ENCODE measurements at regions not wholly inside any gene's neighbourhood (a gene's known extent, or its start where the extent isn't known, plus 50 kb on each side); places are given as distances from the start of the nearest gene placed in this dataset.
A peak's percentile ranks its signal among the peaks of the same experiment; 100 is the strongest.

DNA sequence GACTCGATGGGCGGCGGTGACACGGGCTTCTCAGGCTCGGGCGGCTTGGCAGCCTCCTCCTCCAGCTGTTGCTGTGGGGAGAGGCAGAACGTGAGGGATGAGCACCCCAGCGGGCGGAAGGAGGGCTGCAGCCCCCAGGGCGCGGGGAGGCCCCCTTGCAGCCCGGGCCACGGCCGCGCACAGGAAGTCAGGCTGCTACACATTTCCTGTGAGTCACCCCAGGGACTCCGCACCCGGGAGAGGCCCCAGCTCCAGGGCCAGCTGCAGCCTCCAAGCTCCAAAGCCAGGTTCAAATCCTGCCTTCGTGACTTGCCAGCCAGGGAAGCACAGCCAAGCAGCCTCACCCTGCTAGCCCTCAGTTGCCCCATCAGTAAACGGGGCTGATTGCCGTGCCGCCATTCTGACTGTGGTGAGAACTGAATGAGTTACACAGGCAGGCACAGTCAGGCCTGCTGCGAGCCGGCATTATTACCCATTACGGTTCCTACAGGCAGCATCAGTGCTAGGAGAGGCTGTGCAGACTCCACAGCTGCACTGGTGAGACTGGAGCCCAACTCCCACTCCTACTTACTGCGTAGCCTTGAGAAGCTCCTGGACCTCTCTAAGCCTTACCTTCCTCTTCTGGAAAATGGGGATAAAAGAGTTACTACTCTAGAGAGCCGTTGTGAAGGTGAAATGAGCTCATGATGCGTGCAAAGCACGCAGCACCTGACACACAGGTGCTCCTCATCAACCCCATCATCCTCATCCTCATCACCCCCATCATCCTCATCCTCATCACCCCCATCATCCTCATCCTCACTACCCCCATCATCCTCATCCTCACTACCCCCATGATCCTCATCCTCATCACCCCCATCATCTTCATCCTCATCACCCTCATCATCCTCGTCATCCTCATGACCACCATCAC is 100.9 kb downstream of the NCOR2 start:
- H4K20me1 ChIP-seq (ENCODE audit: control insufficient read depth, insufficient read depth, low read depth, low read length) = peaks cover 7% of the 10 kb centered on the region
- H3K36me3 ChIP-seq (ENCODE audit: control insufficient read depth, low read length) = peaks cover 44% of the 10 kb centered on the region
- peaks cover 14% of the 10 kb centered on the region for H3K9me3 ChIP-seq (ENCODE audit: control insufficient read depth, insufficient read depth, low read length)
- no peak for TF ChIP-seq EZH2phosphoT487 (IDR thresholded peaks at IDR 0.05; ENCODE audit: borderline replicate concordance, low read length)
- TF ChIP-seq, protein P1, sequence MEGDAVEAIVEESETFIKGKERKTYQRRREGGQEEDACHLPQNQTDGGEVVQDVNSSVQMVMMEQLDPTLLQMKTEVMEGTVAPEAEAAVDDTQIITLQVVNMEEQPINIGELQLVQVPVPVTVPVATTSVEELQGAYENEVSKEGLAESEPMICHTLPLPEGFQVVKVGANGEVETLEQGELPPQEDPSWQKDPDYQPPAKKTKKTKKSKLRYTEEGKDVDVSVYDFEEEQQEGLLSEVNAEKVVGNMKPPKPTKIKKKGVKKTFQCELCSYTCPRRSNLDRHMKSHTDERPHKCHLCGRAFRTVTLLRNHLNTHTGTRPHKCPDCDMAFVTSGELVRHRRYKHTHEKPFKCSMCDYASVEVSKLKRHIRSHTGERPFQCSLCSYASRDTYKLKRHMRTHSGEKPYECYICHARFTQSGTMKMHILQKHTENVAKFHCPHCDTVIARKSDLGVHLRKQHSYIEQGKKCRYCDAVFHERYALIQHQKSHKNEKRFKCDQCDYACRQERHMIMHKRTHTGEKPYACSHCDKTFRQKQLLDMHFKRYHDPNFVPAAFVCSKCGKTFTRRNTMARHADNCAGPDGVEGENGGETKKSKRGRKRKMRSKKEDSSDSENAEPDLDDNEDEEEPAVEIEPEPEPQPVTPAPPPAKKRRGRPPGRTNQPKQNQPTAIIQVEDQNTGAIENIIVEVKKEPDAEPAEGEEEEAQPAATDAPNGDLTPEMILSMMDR (IDR thresholded peaks at IDR 0.05; ENCODE audit: low read depth, low read length, poor library complexity, severe bottlenecking) = peak; percentile 44
- H3K9me2 ChIP-seq (replicated peaks; ENCODE audit: control insufficient read depth, low read length) = no peaks in the 10 kb centered on the region
- 0 out of 2 replicates have a peak, but pooled peaks cover 2% of the 10 kb centered on the region for H3K79me2 ChIP-seq (ENCODE audit: control insufficient read depth, low read length)
- H3F3A ChIP-seq (ENCODE audit: control insufficient read depth, insufficient read depth) = peaks cover 4% of the 10 kb centered on the region; the same call in 1 of the 2 replicates
- H3K4me3 ChIP-seq (ENCODE audit: low read length) = peak overlapping the region; percentile 54
- peak overlapping the region; percentile 74 for H3K4me2 ChIP-seq (ENCODE audit: low read length)
- H3K4me1 ChIP-seq (ENCODE audit: control insufficient read depth, low read length) = peaks cover 34% of the 10 kb centered on the region
- H3K27ac ChIP-seq (ENCODE audit: low read depth, low read length) = peak overlapping the region; percentile 78
- no peaks in the 10 kb centered on the region for H3K27me3 ChIP-seq (ENCODE audit: control insufficient read depth, low read length)

DNA sequence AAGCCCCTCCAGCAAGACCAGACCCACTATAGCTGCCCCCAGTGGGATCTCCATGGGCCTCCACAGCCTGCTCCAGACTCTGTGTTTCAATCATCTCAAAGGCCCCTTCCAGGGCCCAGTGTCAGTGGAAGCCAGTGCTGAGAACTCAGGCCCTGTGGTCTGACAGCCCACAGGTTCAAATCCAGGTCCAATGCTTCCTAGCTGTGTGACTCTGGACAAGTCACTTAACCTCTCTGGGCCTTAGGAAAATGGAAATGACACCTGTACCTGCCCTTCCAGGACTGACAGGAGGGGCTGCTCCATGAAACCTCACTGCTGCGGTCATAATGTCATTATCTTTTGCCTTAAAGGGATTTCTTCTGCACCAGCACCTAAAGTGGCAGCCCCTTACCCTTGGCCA is 101.9 kb downstream of the NCOR2 start:
- TF ChIP-seq, protein P1 (IDR thresholded peaks at IDR 0.05; ENCODE audit: low read depth, low read length, poor library complexity, severe bottlenecking) = no peak
- no peak for TF ChIP-seq EZH2phosphoT487 (IDR thresholded peaks at IDR 0.05; ENCODE audit: borderline replicate concordance, low read length)
- peaks cover 34% of the 10 kb centered on the region for H3K4me1 ChIP-seq (ENCODE audit: control insufficient read depth, low read length)
- peak overlapping the region; percentile 78; the same call in 1 of the 2 replicates for H3K27ac ChIP-seq (ENCODE audit: low read depth, low read length)
- H3K4me3 ChIP-seq (ENCODE audit: low read length) = peak overlapping the region; percentile 54
- peaks cover 7% of the 10 kb centered on the region for H4K20me1 ChIP-seq (ENCODE audit: control insufficient read depth, insufficient read depth, low read depth, low read length)
- H3F3A ChIP-seq (ENCODE audit: control insufficient read depth, insufficient read depth) = peaks cover 4% of the 10 kb centered on the region; the same call in 1 of the 2 replicates
- 0 out of 2 replicates have a peak, but pooled peaks cover 2% of the 10 kb centered on the region for H3K79me2 ChIP-seq (ENCODE audit: control insufficient read depth, low read length)
- peaks cover 34% of the 10 kb centered on the region for H3K36me3 ChIP-seq (ENCODE audit: control insufficient read depth, low read length)
- peak overlapping the region; percentile 74 for H3K4me2 ChIP-seq (ENCODE audit: low read length)
- no peaks in the 10 kb centered on the region for H3K27me3 ChIP-seq (ENCODE audit: control insufficient read depth, low read length)
- no peaks in the 10 kb centered on the region for H3K9me2 ChIP-seq (replicated peaks; ENCODE audit: control insufficient read depth, low read length)
- peaks cover 14% of the 10 kb centered on the region for H3K9me3 ChIP-seq (ENCODE audit: control insufficient read depth, insufficient read depth, low read length)

DNA sequence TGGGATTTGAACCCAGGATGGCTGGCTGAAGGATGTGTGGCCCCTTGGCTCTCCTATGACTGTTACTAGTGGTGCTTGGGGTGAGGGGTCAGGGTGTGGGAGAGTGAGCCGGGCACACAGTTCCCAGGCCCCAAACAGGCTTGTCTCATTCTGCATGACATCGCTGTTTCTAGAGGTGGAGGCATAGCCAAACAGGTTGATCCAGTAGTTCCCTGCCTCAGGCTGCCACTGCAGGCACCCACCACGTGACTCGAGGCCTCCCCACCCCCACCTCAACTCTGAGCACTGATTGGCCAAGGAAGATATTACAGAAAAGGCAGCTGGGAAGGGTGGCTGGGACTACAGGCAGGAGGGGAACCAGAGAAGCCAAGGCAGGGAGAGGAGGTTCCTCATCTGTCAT is 102.6 kb downstream of the NCOR2 start:
- no peak overlapping the region for H3K4me2 ChIP-seq (ENCODE audit: low read length)
- H3K9me3 ChIP-seq (ENCODE audit: control insufficient read depth, insufficient read depth, low read length) = peaks cover 14% of the 10 kb centered on the region
- H3K9me2 ChIP-seq (replicated peaks; ENCODE audit: control insufficient read depth, low read length) = no peaks in the 10 kb centered on the region
- no peak overlapping the region for H3K27ac ChIP-seq (ENCODE audit: low read depth, low read length)
- H3F3A ChIP-seq (ENCODE audit: control insufficient read depth, insufficient read depth) = peaks cover 4% of the 10 kb centered on the region; the same call in 1 of the 2 replicates
- peaks cover 28% of the 10 kb centered on the region for H3K36me3 ChIP-seq (ENCODE audit: control insufficient read depth, low read length)
- no peak overlapping the region for H3K4me3 ChIP-seq (ENCODE audit: low read length)
- peaks cover 29% of the 10 kb centered on the region for H3K4me1 ChIP-seq (ENCODE audit: control insufficient read depth, low read length)
- 0 out of 2 replicates have a peak, but pooled peaks cover 2% of the 10 kb centered on the region for H3K79me2 ChIP-seq (ENCODE audit: control insufficient read depth, low read length)
- H3K27me3 ChIP-seq (ENCODE audit: control insufficient read depth, low read length) = no peaks in the 10 kb centered on the region
- TF ChIP-seq EZH2phosphoT487 (IDR thresholded peaks at IDR 0.05; ENCODE audit: borderline replicate concordance, low read length) = no peak
- TF ChIP-seq, protein P1 (IDR thresholded peaks at IDR 0.05; ENCODE audit: low read depth, low read length, poor library complexity, severe bottlenecking) = no peak
- peaks cover 7% of the 10 kb centered on the region for H4K20me1 ChIP-seq (ENCODE audit: control insufficient read depth, insufficient read depth, low read depth, low read length)
